NCI-H128 (cell line): ENCODE measurements at regions not wholly inside any gene's neighbourhood (a gene's known extent, or its start where the extent isn't known, plus 50 kb on each side); places are given as distances from the start of the nearest gene placed in this dataset.
"Not testable (repeated sequence)": the region's sequence is repeated elsewhere in the genome, so short reads cannot be mapped to it uniquely, and the experiment has no call there.

Source experiments
- DNase-seq: peaks from one replicate; lab custom pipeline; 2025; ENCODE audit not compliant: unreplicated experiment; lab: John Stamatoyannopoulos, UW

DNA sequence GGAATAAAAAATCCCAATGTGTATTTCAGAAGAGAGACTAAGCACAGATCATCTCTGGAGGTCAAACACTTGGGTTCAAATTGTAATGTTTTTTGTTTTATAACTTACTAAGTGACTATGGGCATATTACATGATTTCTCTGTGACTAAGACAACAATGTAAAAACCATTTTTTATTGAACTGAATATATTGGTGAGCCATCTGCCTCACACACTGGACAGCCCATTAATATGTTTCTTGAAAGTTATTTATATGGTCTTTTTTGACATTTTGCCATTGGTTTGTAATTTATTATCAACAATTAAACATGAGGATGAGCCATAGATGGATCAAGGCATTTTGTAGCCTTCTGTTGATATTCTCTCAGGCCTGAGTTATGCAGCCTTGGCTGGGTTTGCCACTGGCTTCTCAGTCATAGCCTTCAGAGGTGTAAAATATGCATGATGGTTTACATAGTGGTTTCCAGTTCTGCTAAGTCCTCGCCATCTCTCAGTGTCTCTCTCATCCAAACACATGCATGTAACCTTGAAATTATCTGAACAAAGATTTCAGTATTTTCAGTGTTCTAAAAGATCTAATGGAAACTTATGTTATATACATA lies 997.2 kb downstream of the DIPK2A start:
- DNase-seq, result no peak

DNA sequence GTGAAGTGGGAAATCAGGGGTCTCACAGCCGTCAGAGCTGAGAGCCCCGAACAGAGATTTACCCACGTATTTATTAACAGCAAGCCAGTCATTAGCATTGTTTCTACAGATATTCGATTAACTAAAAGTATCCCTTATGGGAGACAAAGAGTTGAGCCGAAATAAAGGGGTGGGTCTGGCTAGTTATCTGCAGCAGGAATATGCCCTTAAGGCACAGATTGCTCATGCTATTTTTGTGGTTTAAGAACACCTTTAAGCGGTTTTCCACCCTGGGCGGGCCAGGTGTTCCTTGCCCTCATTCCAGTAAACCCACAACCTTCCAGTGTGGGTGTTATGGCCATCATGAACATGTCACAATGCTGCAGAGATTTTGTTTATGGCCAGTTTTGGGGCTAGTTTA lies 1012.9 kb downstream of the DIPK2A start:
- not testable (repeated sequence) for DNase-seq

DNA sequence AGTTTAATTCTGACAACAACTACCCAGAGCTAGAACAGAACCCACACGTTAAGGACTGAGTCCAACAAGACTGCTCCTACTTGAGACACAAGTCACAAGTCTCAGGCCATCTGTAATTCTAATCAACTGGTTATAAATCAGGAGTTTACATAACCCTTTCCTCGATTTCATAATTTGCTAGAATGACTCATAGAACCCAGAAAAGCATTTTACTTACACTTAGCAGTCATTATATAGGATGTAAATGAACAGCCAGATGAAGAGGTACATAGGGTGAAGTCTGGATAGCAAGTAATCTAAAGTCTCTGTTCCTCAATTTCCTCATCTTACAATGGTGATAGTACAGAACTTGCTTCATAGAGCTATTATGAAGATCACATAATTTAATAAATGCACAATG lies 1018.2 kb downstream of the DIPK2A start:
- no peak for DNase-seq

DNA sequence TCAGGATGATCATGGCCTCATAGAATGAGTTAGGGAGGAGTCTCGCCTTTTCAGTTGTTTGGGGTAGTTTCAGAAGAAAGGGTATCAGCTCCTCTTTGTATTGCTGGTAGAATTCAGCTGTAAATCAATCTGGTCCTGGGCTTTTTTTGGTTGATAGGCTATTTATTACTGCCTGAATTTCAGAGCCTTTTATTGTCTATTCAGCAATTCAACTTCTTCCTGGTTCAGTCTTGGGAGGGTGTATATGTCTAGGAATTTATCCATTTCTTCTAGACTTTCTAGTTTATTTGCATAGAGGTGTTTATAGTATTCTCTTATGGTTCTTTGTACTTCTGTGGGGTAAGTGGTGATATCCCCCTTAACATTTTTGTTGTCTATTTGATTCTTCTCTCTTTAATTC lies 1024.2 kb downstream of the DIPK2A start:
- DNase-seq, result no peak

DNA sequence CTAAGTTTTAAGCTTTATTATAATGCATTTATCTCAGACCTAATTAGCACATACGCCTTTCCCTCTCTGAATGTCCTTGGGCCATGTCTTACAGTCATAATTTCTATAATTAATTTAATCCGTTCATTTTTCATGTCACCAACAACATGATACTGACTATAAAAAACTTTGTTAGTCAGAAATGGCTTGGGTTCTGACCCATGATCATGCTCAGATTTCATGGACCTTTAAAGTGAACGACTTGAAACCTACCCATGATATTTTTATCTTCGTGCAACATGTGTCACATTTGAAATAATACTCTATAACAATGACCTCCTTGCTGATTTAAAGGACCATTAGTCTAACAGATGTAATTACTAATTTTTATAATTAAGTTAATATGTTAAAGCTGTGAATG lies 1033.8 kb downstream of the DIPK2A start:
- no peak for DNase-seq

DNA sequence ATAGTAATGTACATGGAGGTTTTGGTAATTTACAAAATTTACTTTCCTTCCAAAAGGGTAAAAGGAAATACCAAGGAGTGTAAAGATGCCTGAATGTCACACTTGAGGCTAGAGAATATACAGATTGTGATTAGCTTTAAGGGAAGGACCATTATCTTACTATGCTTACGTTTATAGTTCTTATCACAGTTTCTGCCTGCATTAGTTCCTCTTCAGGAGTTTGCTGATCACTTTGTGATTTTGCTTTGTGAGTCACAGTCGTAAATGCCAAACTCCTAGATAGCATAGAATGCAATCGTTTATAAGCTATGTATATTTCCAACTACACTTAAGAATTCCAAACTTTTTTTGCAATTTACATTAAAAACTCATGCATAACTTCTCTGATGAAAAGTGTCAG lies 1034.6 kb downstream of the DIPK2A start:
- DNase-seq, result no peak

DNA sequence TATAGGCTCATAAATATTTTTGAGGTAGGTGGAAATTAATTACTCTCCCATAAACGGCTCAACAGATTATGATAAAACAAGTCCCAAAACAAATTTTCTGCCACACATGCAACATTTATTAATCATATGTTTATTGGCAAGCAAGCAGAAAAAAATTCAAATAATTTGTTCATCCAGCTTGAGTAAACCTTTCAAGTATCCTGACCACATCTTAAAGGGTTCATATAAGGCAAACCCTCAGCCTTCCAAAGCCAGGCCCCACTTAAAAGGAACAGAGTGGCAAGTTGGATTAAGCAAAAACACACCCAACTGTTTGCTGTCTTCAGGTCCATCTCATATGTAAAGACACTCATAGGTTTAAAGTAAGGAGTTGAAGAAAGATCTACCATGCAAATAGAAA lies 1042.3 kb downstream of the DIPK2A start:
- DNase-seq, result no peak

DNA sequence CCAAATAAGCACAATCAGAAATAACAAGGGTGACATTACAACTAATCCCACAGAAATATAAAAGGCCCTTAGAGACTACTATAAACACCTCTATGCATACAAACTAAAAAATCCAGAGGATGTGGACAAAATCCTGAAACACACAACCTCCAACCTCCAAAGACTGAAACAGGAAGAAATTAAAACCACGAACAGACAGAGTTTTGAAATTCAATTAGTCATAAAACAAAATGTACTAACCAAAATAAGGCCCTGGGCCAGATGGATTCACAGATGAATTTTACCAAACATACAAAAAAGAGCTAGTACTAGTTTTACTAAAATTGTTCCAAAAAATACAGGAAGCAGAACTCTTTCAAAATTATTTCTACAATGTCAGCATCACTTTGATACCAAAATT lies 1043.6 kb downstream of the DIPK2A start:
- DNase-seq, result no peak

DNA sequence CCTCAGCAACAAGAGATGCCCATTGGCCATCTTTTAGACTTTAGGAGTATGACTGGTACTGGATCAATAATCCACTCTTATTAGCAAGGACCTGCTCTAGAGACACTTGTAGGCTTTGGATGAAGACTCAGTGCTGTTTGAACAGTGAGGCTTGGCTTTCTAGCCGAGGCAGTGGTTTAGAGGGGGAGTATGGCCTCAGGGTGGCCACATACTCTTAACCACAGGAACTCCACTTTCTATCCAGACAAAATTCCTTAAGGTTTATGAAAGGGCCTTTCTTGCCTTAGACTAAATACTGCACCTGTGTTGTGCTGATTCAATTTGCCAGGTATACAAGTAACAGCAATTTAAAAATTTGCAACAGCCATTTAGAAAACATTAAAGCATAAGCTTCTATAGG lies 1046.3 kb downstream of the DIPK2A start:
- DNase-seq, result no peak

DNA sequence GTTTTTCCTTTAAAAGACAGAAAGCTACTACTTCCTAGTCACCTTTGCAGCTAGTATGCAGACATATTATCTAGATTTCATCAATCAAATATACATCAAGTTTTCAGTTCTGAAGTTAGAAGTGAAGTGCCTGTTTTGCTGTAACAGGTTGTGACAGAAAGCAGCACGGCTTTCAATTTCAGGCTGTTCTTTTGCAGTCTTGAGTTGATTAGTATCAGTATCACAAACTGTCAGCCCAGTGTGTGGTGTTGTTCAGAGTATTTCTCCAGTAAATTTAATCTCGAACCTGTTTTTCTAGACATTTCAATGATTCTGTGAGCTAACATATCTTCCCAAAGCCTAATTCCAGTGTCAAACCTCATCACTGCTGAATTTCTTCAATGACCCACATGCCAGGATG lies 1050.8 kb downstream of the DIPK2A start:
- DNase-seq, result no peak

DNA sequence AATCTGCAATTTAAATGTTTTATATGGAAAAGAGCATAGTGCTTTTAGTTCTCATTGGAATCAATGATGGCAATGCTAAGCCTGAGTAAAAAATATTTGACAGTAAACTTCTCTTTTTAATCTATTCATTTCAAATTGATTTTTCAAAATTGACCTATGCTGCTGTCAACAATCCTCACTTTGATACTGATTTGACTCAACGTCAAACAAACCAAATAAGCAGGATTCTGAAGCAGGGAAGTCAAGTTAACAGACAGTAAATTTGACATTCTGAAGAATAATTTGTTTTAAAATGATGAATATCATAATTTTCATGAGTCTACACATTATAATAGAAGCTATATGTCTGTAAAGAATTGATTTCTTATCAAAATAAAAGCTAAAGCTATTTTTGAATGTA lies 1053.1 kb downstream of the DIPK2A start:
- no peak for DNase-seq

DNA sequence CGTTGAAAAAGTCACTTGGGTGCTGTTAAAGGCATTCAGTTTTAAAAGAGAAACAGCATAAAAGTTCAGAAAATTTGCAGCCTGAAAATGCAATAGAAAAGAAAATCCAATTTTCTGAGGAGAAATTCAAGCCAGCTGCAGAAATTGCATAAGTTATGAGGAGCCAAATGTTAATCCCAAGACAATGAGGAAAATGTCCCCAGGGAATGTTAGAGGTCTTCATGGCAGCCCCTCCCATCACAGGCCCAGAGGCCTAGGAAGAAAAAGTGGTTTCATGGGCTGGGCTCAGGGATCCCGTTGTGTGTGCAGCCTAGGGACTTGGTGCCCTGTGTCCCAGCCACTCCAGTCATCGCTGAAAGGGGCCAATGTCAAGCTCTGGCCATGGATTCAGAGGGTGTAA lies 1055.6 kb downstream of the DIPK2A start:
- DNase-seq, result not testable (repeated sequence)

DNA sequence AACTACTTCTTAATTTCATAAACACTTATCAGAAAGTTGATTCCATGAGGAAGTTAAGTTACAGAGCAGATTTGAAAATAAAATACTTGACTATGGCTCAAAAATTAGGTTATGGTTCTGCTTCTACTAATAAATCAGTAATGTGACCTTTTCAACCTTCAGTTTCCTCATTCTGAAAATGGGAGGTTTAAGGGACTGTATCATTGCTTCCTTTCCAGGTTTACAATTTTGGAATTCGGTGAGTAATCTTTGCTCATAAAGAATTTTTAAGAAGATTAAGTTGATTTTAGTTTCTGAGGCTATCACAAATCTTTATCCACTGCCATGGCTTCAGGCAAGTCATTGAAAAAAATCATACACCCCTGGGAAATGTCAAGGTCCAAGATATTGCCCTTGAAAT lies 1061.2 kb downstream of the DIPK2A start:
- no peak for DNase-seq

DNA sequence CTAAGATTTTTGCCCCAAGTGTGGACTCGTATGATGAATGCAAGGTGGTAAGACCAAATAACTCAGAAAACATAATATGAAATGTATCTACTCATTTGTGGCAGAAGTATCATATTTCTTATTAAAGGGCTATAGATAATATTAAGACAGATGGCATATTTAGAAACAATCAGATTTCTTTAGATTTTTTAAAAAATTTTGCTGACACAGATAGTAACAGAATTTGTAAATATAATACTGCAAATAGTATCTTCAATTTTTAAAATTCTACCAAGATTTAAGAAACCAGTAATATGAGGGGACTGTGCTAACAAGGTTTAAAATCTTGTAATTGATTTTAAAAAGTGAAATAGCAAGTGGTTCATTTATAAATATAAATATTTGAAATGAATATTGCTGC lies 1064.1 kb downstream of the DIPK2A start:
- no peak for DNase-seq

DNA sequence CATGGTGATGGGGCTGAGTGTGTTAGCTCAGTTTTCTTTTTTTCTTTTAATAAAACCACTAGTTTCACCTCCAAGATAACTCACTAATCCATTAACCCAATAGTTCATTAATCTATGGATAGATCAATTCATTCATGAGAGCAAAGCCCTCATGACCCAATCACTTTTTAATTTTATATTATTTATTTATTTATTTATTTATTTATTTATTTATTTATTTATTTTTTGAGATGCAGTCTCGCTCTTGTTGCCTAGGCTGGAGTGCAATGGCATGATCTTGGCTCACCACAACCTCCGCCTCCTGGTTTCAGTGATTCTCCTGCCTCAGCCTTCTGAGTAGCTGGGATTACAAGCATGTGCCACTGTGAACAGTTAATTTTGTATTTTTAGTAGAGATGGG lies 1082.4 kb downstream of the DIPK2A start:
- DNase-seq, result not testable (repeated sequence)

DNA sequence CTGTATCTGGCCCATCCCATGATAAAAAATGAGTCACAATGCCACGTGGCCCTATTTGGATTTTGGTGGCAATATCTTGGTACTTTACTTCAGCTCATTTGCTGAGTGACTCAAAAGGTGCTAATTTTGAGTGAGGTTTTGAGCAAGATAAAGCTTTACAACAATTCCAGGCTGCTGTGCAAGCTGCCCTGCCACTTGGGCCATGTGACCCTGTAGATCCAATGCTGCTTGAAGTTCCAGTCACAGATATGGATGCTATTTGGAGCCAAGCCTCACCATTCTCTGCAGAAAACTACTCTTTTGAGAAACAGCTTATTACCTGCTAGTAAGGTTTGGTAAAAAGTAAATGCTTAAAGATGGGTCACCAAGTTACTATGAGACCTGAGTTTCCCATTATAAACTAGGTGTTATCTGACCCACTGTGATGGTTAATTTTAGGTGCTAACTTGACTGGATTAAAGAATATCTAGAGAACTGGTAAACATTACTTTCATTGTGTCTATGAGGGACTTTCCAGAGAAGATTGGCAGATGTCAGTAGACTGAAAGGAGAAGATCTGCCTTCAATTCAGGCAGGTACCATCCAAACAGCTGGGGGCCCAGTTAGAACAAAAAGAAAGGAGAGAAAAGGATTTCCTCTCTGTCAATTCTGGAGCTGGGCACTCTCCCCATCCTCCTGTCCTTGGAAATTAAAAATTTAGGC lies 1083.9 kb downstream of the DIPK2A start:
- DNase-seq, result no peak

DNA sequence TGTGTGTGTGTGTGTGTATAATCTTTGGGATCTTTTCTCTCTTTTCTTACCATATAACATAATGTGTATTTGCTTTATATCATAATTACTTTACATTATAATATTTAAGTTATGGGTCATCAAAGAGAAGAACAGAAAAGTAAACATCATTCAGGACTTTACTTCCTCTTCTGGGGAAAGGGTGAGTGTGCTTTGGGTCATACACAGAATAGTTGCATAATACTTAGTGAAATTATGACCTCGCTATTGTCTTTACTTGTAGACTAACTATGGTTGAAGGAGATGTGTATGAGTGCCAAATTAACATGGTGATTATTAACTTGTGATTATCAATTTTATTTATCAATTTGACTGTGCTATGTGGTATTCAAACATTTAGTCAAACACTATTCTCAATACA lies 1086.9 kb downstream of the DIPK2A start:
- no peak for DNase-seq

DNA sequence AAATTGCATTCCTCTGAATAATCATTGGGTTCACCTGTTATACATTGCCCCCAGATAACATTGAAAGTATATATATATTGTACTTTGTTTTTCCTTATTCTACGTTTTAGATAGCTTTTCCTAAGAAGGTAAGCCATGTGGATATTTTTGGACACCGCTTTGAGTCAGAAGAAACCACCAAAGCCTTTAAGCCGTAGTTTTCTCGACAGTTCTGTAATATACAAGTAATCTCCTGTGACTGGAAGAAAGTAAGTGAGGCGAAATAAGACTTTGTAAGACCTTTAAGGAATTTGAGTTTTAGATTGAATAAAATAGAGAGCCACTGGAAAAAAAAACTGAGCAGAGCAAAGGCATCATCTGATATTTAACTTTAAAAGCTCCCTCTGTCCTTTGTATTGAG lies 1092.0 kb downstream of the DIPK2A start:
- no peak for DNase-seq

DNA sequence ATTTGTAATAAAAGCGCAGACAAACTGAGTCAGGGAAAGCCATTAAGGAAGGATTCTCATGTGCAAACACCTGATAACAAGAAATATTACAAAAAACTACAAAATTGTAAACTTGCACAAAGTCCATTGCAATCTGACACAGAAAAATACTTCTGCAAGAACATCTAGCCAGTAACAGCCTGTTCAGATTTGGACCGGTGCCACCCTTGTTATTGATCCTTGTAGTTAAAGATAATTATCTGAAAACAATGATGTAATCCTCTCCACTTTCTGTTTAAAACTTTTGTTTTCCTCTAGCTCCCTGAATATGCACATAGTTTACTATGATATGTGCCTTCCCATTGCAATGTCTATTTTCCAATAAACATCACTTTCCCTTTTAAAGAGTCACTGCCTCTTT lies 1090.2 kb downstream of the PLOD2 start:
- no peak for DNase-seq

DNA sequence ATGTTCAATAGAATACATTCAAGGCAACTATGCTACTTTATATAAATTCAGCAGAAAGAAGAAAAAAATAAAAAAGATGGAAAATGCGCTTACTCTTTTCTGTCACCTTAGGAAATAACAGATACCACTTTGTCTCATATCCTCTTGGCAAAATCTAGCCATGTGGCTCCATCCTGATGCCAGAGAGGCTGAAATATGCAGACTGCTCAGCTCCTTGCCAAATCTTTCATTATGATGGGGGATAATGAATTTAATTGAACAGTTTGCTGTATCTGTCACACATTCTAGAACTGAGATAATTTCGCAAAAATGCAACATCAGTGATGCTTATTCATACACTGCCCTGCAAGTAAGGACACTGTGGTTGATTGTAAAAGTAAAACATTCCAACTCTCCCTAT lies 1081.5 kb downstream of the PLOD2 start:
- no peak for DNase-seq

DNA sequence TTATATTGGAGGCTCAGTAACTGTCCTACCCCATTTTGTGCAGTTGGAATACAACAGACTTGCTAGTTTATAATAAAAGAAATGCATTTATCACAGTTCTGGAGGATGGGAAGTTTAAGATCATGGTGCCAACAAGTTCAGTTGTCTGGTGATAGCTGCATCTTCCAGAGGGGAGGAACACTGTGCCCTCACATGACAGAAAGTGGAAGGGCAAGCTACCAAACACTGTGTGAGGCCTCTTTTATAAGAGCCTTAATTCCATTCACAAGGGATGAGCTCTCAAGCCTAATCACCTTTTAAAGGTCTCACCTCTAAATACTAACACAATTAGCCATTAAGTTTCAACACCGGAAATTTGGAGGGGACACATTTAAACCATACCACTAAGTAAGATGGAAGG lies 1073.9 kb downstream of the PLOD2 start:
- no peak for DNase-seq

DNA sequence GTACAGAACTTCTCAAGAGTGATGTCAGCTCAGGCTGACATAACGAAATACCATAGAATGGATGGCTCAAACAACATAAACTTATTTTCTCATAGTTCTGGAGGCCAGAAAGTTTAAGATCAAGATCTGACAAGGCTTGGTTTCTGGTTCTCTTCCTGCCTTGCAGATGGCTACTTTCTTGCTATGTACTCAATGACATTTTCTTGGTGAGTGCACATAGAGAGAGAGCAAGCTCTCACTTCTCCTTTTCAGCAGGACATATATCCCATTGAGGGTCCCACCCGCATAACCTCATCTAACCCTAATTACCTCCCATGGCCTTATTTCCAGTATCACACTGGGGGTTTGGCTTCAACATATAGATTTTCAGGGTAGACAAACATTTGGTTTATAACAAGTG lies 1072.1 kb downstream of the PLOD2 start:
- DNase-seq, result no peak

DNA sequence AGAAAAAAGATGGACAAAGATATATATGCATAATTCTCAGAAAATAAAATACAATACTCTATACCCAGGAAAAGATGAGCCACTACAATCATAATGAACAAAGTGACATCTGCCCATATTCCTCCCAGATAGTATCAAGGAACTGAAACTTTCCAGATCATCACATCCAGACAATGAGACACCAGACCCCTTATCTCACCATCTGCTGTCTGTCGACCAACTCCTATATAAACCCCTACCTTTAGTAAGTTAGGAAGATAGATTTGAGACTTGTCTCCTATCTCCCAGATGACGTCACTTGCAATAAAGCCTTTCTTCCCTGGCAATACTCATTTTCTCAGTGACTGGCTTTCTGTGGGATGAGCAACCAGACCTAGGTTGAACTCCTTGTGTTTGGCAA lies 1071.6 kb downstream of the PLOD2 start:
- DNase-seq, result no peak
